GM12878 (cell line): ENCODE measurements at regions not wholly inside any gene's neighbourhood (a gene's known extent, or its start where the extent isn't known, plus 50 kb on each side); places are given as distances from the start of the nearest gene placed in this dataset.

Source experiments
- ATAC-seq: fragments of 200-7000 bp; cut with Tn5 transposase; 3 replicates; pipeline ENCODE4 v1.9.1; 2020; ENCODE audit warnings: mild to moderate bottlenecking, moderate library complexity
- BruUV-seq: library from RNA; stranded (reverse); fragments of 400-500 nt; replicated peaks from 2 replicates; lab custom pipeline; 2021; lab: Mats Ljungman, UMichigan
- CTCF ChIA-PET: fragments of 300-600 bp; sonication (Branson Sonifier 250); formaldehyde crosslinking; extraction: SDS; loops from one replicate; lab custom pipeline; 2021; ENCODE audit warnings: inconsistent platforms; lab: Yijun Ruan, JAX
- POLR2A ChIA-PET: fragments of 350-600 bp; formaldehyde crosslinking; extraction: SDS; loops from one replicate; lab custom pipeline; 2021; ENCODE audit warnings: inconsistent platforms; lab: Charles Lee
- RAD21 ChIA-PET: fragments of 300-600 bp; sonication (Branson Sonifier 250); formaldehyde crosslinking; loops from one replicate; lab custom pipeline; 2023; ENCODE audit warnings: antibody characterized with exemption; ENCODE audit not compliant: unreplicated experiment; lab: Charles Lee
- SMC1A ChIA-PET: fragments of 300-600 bp; sonication (Branson Sonifier 250); formaldehyde crosslinking; loops from one replicate; lab custom pipeline; 2023; ENCODE audit not compliant: unreplicated experiment, uncharacterized antibody; lab: Charles Lee
- DNase-seq: peaks from one replicate; pipeline ENCODE4 v3.0.0-alpha.2; 2011; ENCODE audit warnings: low read depth, low spot score
- FAIRE-seq: peaks from 3 replicates; lab custom pipeline; 2011; peaks lifted over from hg19 to GRCh38; lab: Jason Lieb, UNC
- H2AFZ ChIP-seq: 2 replicates; pipeline ENCODE4 v1.6.0; 2011; ENCODE audit warnings: low read depth, low read length, control low read depth; ENCODE audit not compliant: control insufficient read depth
- H3K27ac ChIP-seq: 2 replicates; pipeline ENCODE4 v1.5.1; 2011; ENCODE audit warnings: control low read depth; ENCODE audit not compliant: control insufficient read depth, insufficient read depth
- H3K27me3 ChIP-seq, 2 experiments: replicated peaks in 1 of 2; 2 replicates each; pipeline versions ENCODE4 v1.6.0 to v1.6.1; 2011; ENCODE audit warnings: low read length in 1 of 2; ENCODE audit not compliant: control insufficient read depth in 2 of 2, insufficient read depth in 2 of 2
- H3K36me3 ChIP-seq, 2 experiments: 2 replicates each; pipeline ENCODE4 v1.5.1; 2011; ENCODE audit warnings: low read length in 1 of 2; ENCODE audit not compliant: control insufficient read depth in 2 of 2, insufficient read depth in 2 of 2
- H3K4me1 ChIP-seq: 2 replicates; pipeline ENCODE4 v1.6.1; 2011; ENCODE audit warnings: mild to moderate bottlenecking, low read length, moderate library complexity, mixed read lengths; ENCODE audit not compliant: control insufficient read depth, insufficient read depth
- H3K4me2 ChIP-seq: 2 replicates; pipeline ENCODE4 v1.6.0; 2011; ENCODE audit warnings: control low read depth; ENCODE audit not compliant: control insufficient read depth, insufficient read depth
- H3K4me3 ChIP-seq: fragments of 200-600 bp; sonication (generic); 2 replicates; pipeline ENCODE4 v1.5.1; 2016
- H3K79me2 ChIP-seq: 2 replicates; pipeline ENCODE4 v1.6.0; 2011; ENCODE audit warnings: low read length; ENCODE audit not compliant: control insufficient read depth, insufficient read depth
- H3K9ac ChIP-seq: 2 replicates; pipeline ENCODE4 v1.8.0; 2011; ENCODE audit warnings: low read length, control low read depth, mixed read lengths; ENCODE audit not compliant: control insufficient read depth, insufficient read depth
- H3K9me3 ChIP-seq: replicated peaks from 3 replicates; pipeline ENCODE4 v1.5.1; 2011; ENCODE audit warnings: mild to moderate bottlenecking, low read length; ENCODE audit not compliant: control insufficient read depth, insufficient read depth
- H4K20me1 ChIP-seq: 2 replicates; pipeline ENCODE4 v1.6.0; 2011; ENCODE audit not compliant: control insufficient read depth, insufficient read depth
- BACH1 ChIP-seq: fragments of 450-650 bp; IDR thresholded peaks from 2 replicates; pipeline ENCODE4 v1.6.1; 2017; ENCODE audit warnings: mild to moderate bottlenecking, borderline replicate concordance
- CBFB ChIP-seq: IDR thresholded peaks from 2 replicates; pipeline ENCODE4 v1.6.1; 2016; ENCODE audit warnings: antibody characterized with exemption, low read depth
- FOS ChIP-seq: IDR thresholded peaks from 3 replicates; pipeline ENCODE4 v1.6.1; 2011; ENCODE audit warnings: borderline replicate concordance; ENCODE audit not compliant: insufficient read length; ENCODE audit errors: extremely low read depth
- RB1 ChIP-seq: fragments of 450-650 bp; formaldehyde crosslinking; IDR thresholded peaks from 2 replicates; pipeline ENCODE4 v1.6.1; 2017; ENCODE audit warnings: mild to moderate bottlenecking, borderline replicate concordance
- YBX1 ChIP-seq: fragments of 450-650 bp; IDR thresholded peaks from 2 replicates; pipeline ENCODE4 v1.6.1; 2016; ENCODE audit warnings: antibody characterized with exemption
- YY1 ChIP-seq: IDR thresholded peaks from 2 replicates; pipeline ENCODE4 v1.6.1; 2011; ENCODE audit warnings: low read depth, mild to moderate bottlenecking, low read length
- WGBS: methylation state at CpG from one replicate; pipeline ENCODE4 v1.1.6; 2016; ENCODE audit warnings: low lambda C conversion rate; ENCODE audit not compliant: insufficient replicate concordance, insufficient coverage; ENCODE audit errors: missing lambda C conversion rate; 5-methylcytosine and 5-hydroxymethylcytosine counted together
- in situ Hi-C: fragments of 300-500 bp; cut with MboI; formaldehyde crosslinking; loops from 9 replicates; pipeline ENCODE4 v1.14.3; 2018; ENCODE audit warnings: mixed read lengths
- intact Hi-C: fragments of 100-400 bp; cut with micrococcal nuclease; formaldehyde crosslinking; loops from one replicate; pipeline ENCODE4 v1.14.2; 2022; ENCODE audit not compliant: unreplicated experiment
- TF ChIP-seq, protein P1 (sequence below): IDR thresholded peaks from 2 replicates; pipeline ENCODE4 v1.6.1; 2012; ENCODE audit warnings: mild to moderate bottlenecking, low read depth, low read length

DNA sequence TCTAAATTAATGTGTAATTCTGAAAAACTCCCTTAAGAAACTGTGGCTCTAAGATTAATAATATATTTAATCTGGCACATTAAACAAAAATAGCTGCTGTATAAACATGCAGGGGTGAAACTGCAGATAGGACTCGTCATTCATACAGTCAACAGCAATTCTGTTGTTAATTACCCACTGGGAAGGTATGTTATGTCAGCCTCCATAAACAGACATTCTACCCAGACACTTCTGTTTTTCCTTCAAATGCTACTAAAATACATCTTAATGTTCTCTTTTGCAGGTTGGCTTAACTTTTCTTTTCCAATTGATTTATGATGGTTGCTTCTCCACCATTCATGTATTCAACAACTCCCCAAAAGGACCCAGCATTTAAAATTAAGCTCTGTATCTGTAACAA, 165.6 kb downstream of the SIPA1L2 start:
- ChIA-PET RAD21 (no interaction called here), SMC1A (no interaction called here), POLR2A (no interaction called here), CTCF (no interaction called here)
- in situ Hi-C loops (no loop called here), intact Hi-C loops (no loop called here)
- WGBS: 0% methylated on average over 1 of the region's 1 CpG
- H3K27me3 ChIP-seq: no peaks in the 10 kb centered on the region
- H4K20me1 ChIP-seq: no peaks in the 10 kb centered on the region
- no TSS peak for BruUV-seq
- no peak overlapping the region for H3K9ac ChIP-seq
- DNase-seq (no peak), ATAC-seq (no peak), FAIRE-seq (no peak)
- H3K9me3 ChIP-seq: no peaks in the 10 kb centered on the region
- H3K4me1 ChIP-seq: no peaks in the 10 kb centered on the region
- H2AFZ ChIP-seq: no peak overlapping the region
- no peaks in the 10 kb centered on the region for H3K79me2 ChIP-seq
- no peaks in the 10 kb centered on the region for H3K36me3 ChIP-seq
- H3K27ac ChIP-seq: no peak overlapping the region
- no peak overlapping the region for H3K4me3 ChIP-seq
- TF ChIP-seq YBX1: no peak
- no peak for TF ChIP-seq FOS
- TF ChIP-seq, protein P1, sequence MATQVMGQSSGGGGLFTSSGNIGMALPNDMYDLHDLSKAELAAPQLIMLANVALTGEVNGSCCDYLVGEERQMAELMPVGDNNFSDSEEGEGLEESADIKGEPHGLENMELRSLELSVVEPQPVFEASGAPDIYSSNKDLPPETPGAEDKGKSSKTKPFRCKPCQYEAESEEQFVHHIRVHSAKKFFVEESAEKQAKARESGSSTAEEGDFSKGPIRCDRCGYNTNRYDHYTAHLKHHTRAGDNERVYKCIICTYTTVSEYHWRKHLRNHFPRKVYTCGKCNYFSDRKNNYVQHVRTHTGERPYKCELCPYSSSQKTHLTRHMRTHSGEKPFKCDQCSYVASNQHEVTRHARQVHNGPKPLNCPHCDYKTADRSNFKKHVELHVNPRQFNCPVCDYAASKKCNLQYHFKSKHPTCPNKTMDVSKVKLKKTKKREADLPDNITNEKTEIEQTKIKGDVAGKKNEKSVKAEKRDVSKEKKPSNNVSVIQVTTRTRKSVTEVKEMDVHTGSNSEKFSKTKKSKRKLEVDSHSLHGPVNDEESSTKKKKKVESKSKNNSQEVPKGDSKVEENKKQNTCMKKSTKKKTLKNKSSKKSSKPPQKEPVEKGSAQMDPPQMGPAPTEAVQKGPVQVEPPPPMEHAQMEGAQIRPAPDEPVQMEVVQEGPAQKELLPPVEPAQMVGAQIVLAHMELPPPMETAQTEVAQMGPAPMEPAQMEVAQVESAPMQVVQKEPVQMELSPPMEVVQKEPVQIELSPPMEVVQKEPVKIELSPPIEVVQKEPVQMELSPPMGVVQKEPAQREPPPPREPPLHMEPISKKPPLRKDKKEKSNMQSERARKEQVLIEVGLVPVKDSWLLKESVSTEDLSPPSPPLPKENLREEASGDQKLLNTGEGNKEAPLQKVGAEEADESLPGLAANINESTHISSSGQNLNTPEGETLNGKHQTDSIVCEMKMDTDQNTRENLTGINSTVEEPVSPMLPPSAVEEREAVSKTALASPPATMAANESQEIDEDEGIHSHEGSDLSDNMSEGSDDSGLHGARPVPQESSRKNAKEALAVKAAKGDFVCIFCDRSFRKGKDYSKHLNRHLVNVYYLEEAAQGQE: no peak
- TF ChIP-seq CBFB: no peak
- TF ChIP-seq YY1: no peak
- TF ChIP-seq BACH1: no peak
- TF ChIP-seq RB1: no peak
- H3K4me2 ChIP-seq: no peak overlapping the region
